Retinal pigment epithelial cell (primary cell): ENCODE measurements at regions not wholly inside any gene's neighbourhood (a gene's known extent, or its start where the extent isn't known, plus 50 kb on each side); places are given as distances from the start of the nearest gene placed in this dataset.

Experiments used
- DNase-seq: peaks from one replicate; pipeline ENCODE4 v3.0.0-alpha.2; 2010; ENCODE audit warnings: low read depth
- H3K4me3 ChIP-seq: 2 replicates; pipeline ENCODE4 v1.5.1; 2011; ENCODE audit warnings: mild to moderate bottlenecking, low read length, control low read depth, moderate library complexity
- TF ChIP-seq, protein P1 (sequence below): conservative IDR thresholded peaks from 2 replicates; pipeline ENCODE4 v1.5.1; 2011; ENCODE audit warnings: low read depth, low read length, control low read depth, inconsistent platforms

DNA sequence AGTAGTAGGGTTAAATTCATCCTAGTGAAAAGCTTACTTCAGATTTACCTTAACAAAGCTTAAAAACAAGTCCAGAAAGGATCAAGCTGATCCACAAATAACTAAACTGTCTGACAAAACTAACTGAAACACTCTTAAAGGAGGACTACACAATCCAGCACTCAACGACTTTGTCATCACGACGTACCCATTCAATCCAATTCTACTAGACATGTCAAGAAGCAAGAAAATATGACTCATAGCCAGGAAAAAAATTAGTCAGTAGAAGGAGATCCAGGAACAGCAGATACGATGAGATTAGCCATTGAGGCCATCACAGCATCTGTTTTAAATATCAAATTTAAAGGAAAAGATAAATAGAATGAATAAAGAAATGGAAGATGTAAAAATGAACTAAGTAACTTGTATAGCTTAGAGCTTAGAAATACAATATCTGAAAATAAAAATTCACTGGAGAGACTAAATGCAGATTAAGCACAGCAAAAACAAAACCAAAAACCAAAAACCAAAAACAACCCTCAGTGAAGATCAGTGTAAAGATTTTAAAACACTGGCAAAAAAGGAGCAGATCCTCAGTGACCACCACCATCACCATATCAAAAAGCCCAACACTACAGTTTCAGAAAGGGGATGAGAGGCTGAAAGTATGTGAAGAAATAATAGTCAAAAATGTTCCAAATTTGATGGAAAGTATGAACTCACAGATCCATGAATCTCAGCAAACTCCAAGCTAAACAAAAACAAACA, 95.0 kb upstream of the CCND2 start:
- no peak overlapping the region for H3K4me3 ChIP-seq
- DNase-seq = no peak
- TF ChIP-seq, protein P1, sequence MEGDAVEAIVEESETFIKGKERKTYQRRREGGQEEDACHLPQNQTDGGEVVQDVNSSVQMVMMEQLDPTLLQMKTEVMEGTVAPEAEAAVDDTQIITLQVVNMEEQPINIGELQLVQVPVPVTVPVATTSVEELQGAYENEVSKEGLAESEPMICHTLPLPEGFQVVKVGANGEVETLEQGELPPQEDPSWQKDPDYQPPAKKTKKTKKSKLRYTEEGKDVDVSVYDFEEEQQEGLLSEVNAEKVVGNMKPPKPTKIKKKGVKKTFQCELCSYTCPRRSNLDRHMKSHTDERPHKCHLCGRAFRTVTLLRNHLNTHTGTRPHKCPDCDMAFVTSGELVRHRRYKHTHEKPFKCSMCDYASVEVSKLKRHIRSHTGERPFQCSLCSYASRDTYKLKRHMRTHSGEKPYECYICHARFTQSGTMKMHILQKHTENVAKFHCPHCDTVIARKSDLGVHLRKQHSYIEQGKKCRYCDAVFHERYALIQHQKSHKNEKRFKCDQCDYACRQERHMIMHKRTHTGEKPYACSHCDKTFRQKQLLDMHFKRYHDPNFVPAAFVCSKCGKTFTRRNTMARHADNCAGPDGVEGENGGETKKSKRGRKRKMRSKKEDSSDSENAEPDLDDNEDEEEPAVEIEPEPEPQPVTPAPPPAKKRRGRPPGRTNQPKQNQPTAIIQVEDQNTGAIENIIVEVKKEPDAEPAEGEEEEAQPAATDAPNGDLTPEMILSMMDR = no peak

DNA sequence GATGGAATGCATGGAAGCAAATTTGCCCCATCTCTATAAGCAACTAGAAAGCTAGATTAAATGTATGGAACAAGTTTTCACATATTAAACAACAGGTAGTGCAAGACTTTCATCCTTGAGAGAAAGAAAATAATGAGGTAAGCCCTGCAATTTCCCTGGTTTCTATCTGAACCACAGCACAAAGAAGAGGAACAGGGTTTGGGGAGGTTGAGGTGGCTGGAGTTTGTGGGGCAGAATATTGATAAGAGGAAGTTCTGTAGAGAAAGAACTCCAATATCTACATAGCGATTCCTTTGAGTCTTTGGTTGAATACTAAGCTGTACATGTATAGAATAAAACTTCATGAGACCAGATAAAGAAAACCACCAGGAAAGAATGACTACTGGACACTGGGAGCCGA, 96.3 kb upstream of the CCND2 start:
- no peak overlapping the region for H3K4me3 ChIP-seq
- no peak for DNase-seq
- TF ChIP-seq, protein P1 = no peak

DNA sequence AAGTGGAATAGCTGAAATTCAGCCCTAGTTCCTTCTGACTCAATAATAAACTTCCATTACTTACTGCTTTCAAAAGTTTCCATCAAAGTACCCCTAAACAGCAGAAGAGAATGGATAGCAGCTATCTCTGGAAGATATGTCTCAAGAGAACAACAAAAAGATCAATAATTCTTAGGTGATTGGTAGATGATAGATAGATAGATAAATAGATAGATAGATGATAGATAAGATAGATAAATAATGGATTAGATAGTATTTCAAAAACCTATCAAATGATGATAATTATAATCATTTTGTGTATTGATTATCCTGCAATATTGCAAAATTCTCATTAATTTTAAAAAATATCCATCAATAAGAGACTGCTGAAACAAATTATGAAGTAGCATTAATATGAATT, 97.4 kb upstream of the CCND2 start:
- TF ChIP-seq, protein P1 = no peak
- no peak overlapping the region for H3K4me3 ChIP-seq
- DNase-seq = no peak

DNA sequence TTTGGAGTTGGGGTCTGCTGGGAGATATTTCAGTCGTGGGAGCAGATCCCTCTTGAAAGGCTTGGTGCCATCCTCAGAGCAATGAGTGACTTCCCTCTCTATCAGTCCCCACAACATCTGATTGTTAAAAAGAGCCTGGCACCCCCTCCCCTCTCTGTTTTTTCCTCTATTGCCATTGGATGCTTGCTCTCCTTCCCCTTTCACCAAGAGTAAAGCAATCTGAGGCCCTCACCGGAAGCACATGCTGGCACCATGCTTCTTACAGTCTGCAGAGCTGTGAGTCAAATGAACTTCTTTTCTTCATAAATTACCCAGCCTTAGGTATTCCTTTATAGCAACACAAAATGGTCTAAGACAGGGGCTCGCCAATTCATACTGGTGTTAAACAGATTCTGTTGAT, 99.1 kb upstream of the CCND2 start:
- no peak for DNase-seq
- no peak overlapping the region for H3K4me3 ChIP-seq
- TF ChIP-seq, protein P1 = no peak

DNA sequence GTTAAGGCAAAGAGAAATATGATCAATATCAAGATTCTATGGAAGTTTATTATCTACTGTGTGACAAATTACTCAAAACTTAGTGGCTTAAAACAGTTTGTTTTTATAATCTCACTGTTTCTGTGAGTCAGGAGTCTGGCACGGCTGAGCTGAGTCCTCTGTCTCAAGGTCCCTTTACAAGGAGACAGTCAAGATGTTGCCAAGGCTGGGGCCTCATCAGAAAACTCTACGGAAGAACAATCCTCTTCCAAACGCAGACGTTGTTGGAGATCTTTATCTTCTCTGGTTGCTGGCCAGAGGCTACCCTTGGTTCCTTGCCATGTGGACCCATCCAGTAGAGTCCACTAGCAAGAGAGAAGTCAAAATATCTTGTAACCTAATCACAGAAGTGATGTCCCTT, 100.6 kb upstream of the CCND2 start:
- no peak for DNase-seq
- TF ChIP-seq, protein P1 = no peak
- H3K4me3 ChIP-seq = no peak overlapping the region

DNA sequence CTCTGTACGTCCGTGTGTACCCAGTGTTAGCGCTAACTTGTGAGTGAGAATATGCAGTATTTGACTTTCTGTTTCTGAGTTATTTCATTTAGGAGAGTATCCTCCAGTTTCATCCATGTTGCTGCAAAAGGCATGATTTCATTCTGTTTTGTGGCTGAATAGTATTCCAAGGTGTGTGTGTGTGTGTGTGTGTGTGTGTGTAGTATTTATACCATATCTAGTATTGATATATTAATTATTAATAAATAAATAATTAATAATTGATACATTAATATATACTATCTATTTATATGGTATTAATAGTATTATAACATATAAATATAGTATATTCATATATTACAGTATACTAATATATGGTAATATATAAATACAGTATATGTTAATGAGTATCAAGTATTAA, 101.8 kb upstream of the CCND2 start:
- DNase-seq = no peak
- no peak overlapping the region for H3K4me3 ChIP-seq
- TF ChIP-seq, protein P1 = no peak

DNA sequence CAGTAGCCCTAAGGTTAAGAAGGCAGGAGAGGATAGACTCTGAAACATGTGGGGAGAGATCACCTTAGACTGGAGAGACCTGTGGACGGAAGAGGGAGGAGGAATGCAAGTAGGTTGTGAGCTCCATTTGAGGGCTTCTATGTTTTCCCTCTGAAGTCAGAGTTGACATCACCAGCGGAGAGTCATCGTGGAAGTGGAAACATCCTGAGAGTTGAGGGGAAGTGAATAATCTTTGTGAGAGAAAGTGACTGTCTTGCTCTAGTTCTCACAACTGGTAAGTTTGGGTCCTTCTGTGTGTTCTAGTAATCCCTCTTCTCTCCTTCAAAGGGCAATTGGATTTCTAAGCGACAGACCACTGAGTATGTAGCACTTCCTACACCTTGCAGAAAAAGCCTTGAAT, 103.6 kb upstream of the CCND2 start:
- H3K4me3 ChIP-seq = no peak overlapping the region
- no peak for DNase-seq
- TF ChIP-seq, protein P1 = no peak
